GM23248 (cell line): ENCODE measurements at regions not wholly inside any gene's neighbourhood (a gene's known extent, or its start where the extent isn't known, plus 50 kb on each side); places are given as distances from the start of the nearest gene placed in this dataset.

Experiments used
- EZH2 ChIP-seq: fragments of 200-600 bp; sonication (generic); IDR thresholded peaks from 2 replicates; pipeline ENCODE4 v1.6.1; 2018; ENCODE audit warnings: antibody characterized with exemption, mild to moderate bottlenecking; ENCODE audit not compliant: insufficient read depth, poor library complexity, severe bottlenecking
- EZH2phosphoT487 ChIP-seq: fragments of 200-600 bp; sonication (generic); IDR thresholded peaks from 2 replicates; pipeline ENCODE4 v1.6.1; 2018; ENCODE audit warnings: antibody characterized with exemption, moderate library complexity, mild to moderate bottlenecking, low read depth; ENCODE audit not compliant: insufficient read depth

GRCh38 chr3:124434176-124434575, 296.1 kb upstream of the UMPS start:
- TF ChIP-seq EZH2 (no peak), EZH2phosphoT487 (no peak)
